Fibroblast of peridontal ligament (primary cell): ENCODE measurements at regions not wholly inside any gene's neighbourhood (a gene's known extent, or its start where the extent isn't known, plus 50 kb on each side); places are given as distances from the start of the nearest gene placed in this dataset.
"Not testable (repeated sequence)": the region's sequence is repeated elsewhere in the genome, so short reads cannot be mapped to it uniquely, and the experiment has no call there.

Experiments used
- DNase-seq: peaks from one replicate; pipeline ENCODE4 v3.0.0-alpha.2; 2010; ENCODE audit errors: extremely low read depth

DNA sequence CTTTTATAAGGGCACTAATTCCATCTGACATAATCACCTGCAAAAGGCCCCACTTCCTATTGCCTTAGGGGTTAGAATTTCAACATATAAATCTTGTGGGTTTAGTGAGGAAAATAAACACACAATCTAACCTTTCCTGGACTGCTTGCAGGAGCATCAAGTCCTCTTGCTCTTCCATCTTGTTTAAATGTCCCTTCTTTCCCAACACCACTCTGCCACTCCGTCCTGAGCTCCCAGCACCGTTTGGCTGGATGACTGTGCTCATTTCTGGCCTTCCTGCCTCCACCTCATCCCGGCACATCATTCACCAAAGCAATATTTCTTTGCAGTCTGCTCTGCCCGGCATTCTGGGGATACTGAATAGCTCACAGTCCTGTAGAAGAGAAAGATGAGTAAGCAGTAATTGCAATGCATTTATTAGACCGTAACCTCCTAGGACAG is 247.8 kb downstream of the BCL2 start:
- no peak for DNase-seq

GRCh38 chr18:63070767-63071502 is 248.6 kb downstream of the BCL2 start:
- DNase-seq: no peak

DNA sequence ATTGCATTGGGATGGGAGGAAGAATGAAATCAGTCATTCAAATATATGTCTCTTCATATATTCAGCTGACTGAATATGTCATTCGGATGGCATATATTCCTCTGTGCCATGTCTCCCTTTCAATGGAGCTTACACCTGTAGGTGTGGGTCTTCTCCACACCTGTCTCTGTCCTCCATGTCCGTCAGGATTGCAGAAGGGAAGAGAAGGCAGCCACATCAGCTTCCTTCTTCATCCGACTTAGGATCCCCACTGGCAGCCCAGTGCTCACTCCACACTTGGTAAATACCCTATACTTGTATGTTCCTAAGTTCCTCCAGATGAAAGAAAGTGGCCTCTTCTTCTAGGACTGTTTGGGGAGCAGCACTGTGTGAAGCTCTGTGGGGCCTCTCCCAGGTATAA is 250.1 kb downstream of the BCL2 start:
- DNase-seq: no peak

DNA sequence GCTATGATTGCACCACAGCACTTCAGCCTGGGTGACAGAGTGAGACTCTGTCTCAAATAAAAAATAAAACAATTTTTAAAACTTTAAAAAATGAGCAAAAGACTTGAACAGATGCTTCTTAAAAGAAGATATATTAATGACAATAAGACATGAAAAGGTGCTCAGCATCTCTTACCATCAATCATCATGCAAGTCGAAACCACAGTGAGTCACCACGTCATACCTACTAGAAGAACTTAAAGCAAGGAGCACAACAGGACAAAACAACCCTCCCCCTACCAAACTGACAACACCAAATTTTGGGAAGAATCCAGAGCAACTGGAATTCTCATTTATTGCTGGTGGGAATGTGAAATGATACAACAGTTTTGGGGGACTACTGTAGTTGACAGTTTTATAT is 251.6 kb downstream of the BCL2 start:
- DNase-seq: no peak

DNA sequence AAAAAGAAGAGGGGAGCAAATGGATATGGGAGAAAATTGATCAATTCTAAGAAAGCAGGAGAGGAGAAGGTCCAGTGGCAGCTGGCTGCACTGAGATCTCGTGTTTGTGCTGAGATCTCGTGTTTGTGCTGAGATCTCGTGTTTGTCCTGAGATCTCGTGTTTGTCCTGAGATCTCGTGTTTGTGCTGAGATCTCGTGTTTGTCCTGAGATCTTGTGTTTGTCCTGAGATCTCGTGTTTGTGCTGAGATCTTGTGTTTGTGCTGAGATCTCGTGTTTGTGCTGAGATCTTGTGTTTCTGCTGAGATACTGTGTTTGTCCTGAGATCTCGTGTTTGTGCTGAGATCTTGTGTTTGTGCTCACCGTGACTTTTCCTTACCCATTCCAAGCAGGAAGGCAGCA is 254.4 kb downstream of the BCL2 start:
- no peak for DNase-seq

GRCh38 chr18:63063171-63063570 is 256.4 kb downstream of the BCL2 start:
- no peak for DNase-seq

GRCh38 chr18:63062246-63062645 is 257.3 kb downstream of the BCL2 start:
- no peak for DNase-seq

DNA sequence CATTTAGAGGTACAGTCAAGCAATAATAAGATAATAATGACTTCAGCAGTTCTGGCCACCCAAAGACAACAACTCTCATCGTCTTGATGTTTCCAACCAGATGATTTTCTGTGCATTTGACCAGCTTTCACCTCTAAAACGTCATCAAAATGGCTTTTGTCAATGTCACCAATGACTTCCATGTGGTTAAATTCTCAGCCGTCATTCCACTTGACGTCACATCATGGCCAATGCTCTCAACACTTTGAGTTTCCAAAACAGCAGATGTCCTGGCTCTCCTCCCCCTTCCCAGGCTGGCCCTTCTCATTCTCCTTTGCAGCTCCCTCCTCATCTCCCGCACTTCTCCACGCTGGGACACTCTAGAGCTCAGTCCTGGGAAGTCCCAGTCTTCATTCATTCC is 258.3 kb downstream of the BCL2 start:
- DNase-seq: no peak

GRCh38 chr18:63058521-63058920 is 261.0 kb downstream of the BCL2 start:
- DNase-seq: no peak

- no peak for DNase-seq
Observed at GRCh38 chr18:63057707-63058106, 261.9 kb downstream of the BCL2 start.

DNA sequence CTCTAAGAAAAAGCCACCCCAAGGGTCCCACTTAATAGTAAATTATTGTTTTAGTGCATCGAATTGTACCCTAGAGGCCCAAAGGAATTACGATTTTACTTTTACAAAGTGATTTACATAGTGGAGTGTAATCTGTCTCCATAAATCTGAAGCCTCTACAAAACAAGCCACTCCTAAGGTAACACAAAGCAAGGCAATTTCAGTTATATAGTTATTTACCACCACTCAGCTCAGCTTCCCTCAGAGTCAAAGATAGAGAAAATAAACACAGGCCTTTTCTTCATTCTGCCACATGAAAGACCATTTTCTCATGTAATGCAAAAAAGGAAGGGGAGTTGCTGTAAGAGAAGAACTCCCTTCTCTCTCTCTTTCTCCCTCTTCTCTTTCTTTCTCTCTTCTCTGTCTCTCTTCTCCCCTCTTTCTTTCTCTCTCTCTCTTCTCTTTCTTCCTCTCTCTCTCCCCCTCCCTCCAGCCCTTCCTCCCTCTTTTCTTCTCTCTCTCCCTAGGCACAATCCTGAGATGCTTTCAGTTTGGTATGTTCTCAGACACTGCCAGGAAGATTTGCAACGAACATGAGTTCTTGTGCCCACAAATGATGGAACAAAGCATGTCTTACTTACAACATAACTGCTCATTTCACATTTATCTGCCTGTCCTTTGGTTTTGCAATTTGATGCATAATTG is 264.5 kb downstream of the BCL2 start:
- peak; percentile 3 for DNase-seq

DNA sequence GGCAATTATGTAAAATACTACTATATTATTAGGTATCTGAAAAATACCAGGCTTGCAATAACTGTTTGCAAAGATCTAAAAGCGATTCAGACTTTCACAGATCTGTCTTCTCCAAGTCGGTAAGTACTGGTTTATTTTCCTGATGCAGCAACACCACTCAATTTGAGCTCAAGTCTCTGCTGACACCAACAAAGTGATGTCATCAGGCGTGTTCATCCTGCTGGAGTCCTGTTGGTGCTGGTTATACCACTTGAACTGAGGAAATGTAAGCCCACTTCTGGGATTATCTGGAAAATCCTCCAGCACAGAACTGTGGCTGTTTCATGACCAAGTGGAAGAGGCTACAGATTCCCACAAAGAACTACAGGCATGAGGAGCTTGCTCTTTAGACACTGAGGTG is 267.6 kb downstream of the BCL2 start:
- DNase-seq: no peak

- DNase-seq: not testable (repeated sequence)
Observed at GRCh38 chr18:63050667-63051395, 268.7 kb downstream of the BCL2 start.

- DNase-seq: no peak
Observed at GRCh38 chr18:63046375-63046774, 273.2 kb downstream of the BCL2 start.

DNA sequence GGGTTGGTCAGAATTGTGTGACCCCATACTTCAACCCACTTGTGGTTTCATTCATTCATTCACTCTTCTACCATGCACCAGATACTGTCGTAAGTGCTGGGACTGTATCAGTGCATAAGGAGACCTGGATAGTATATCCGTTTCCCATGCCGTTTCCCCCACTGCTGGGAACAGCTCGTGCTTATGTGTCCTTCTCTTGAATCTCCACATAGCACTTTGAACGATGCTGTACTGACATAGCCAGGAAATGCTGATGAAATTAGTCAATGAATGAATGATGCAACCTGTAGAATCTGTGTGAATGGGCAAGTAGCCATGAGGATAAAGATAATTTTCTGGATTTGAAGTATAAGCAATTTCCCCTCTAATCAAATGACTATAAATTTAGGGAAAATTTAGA is 276.1 kb downstream of the BCL2 start:
- DNase-seq: no peak

- DNase-seq: no peak
Observed at GRCh38 chr18:63042351-63042750, 277.2 kb downstream of the BCL2 start.

DNA sequence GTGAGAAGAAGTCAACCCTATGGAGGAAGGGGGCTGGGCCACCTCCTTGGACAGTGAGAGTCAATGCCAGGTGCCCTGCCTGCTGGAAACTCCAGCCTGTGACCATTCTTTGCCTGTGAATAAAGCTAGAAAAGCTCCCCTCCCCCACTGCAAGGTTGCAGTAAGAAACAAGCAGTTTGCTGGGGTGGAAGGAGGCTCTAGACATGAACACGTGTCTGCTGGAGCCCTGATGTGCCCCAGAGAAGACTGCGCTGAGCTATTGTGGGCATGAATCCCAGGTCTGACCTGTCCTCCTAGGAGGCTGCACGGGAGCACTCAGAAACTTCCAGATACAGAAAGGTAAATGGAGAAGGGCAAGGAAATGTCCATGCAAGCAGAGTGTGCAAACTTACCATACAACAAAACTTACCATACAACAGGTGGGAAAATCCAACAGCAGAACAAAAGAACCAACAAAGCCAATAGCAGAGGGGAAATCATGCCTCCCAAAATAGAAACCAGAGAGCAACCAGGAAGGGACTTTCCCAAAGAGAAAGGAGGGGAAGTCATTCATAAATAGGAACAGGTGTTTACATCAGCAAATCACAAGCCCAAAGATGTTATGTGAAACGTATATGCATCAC is 278.7 kb downstream of the BCL2 start:
- no peak for DNase-seq

- no peak for DNase-seq
Observed at GRCh38 chr18:63037491-63037890, 282.1 kb downstream of the BCL2 start.

- no peak for DNase-seq
Observed at GRCh38 chr18:63031375-63031774, 288.2 kb downstream of the BCL2 start.
